Hematopoietic multipotent progenitor cell (in vitro differentiated cells): ENCODE measurements at regions not wholly inside any gene's neighbourhood (a gene's known extent, or its start where the extent isn't known, plus 50 kb on each side); places are given as distances from the start of the nearest gene placed in this dataset.

Experiments
- DNase-seq, 3 donors: peaks; one replicate each; pipeline ENCODE4 v3.0.0-alpha.2; 2011 to 2015; ENCODE audit warnings: low read depth in 2 of 3, low spot score in 2 of 3

GRCh38 chr13:80571346-80572307 lies 230.7 kb upstream of the SPRY2 start:
- no peak for DNase-seq

- DNase-seq: no peak
These were observed 222.5 kb upstream of the SPRY2 start for GRCh38 chr13:80563439-80563838.

GRCh38 chr13:80562433-80563156 lies 221.7 kb upstream of the SPRY2 start:
- DNase-seq: no peak

GRCh38 chr13:80560609-80561008 lies 219.7 kb upstream of the SPRY2 start:
- DNase-seq: no peak

GRCh38 chr13:80559944-80560343 lies 219.0 kb upstream of the SPRY2 start:
- no peak for DNase-seq

GRCh38 chr13:80558074-80558473 lies 217.1 kb upstream of the SPRY2 start:
- DNase-seq: no peak

GRCh38 chr13:80555796-80556678 lies 215.1 kb upstream of the SPRY2 start:
- no peak for DNase-seq

GRCh38 chr13:80552851-80553440 lies 212.0 kb upstream of the SPRY2 start:
- no peak for DNase-seq

- peak in 1 of 3 donors; percentile 23 for DNase-seq
These were observed 210.9 kb upstream of the SPRY2 start for GRCh38 chr13:80551650-80552497.

- no peak for DNase-seq
These were observed 210.1 kb upstream of the SPRY2 start for GRCh38 chr13:80550971-80551441.

- no peak for DNase-seq
These were observed 208.0 kb upstream of the SPRY2 start for GRCh38 chr13:80548915-80549314.

GRCh38 chr13:80547885-80548825 lies 207.2 kb upstream of the SPRY2 start:
- DNase-seq: no peak

- DNase-seq: no peak
These were observed 206.4 kb upstream of the SPRY2 start for GRCh38 chr13:80547341-80547740.

- no peak for DNase-seq
These were observed 192.2 kb upstream of the SPRY2 start for GRCh38 chr13:80533175-80533574.

- DNase-seq: no peak
These were observed 190.0 kb upstream of the SPRY2 start for GRCh38 chr13:80530902-80531301.

- no peak for DNase-seq
These were observed 189.3 kb upstream of the SPRY2 start for GRCh38 chr13:80530191-80530590.

GRCh38 chr13:80529734-80530133 lies 188.8 kb upstream of the SPRY2 start:
- DNase-seq: no peak

- no peak for DNase-seq
These were observed 187.8 kb upstream of the SPRY2 start for GRCh38 chr13:80528733-80529132.
